CD4-positive, alpha-beta T cell (primary cell): ENCODE measurements at regions not wholly inside any gene's neighbourhood (a gene's known extent, or its start where the extent isn't known, plus 50 kb on each side); places are given as distances from the start of the nearest gene placed in this dataset.

ENCODE experiments used
- ATAC-seq: fragments of 200-7000 bp; cut with Tn5 transposase; one replicate; pipeline ENCODE4 v1.10.0; 2022; ENCODE audit warnings: mild to moderate bottlenecking; ENCODE audit not compliant: poor library complexity
- CTCF ChIA-PET: fragments of 350-600 bp; sonication (Branson Sonifier 250); formaldehyde crosslinking; loops from one replicate; lab custom pipeline; 2021; ENCODE audit warnings: antibody characterized with exemption, inconsistent platforms; lab: Charles Lee
- POLR2A ChIA-PET: fragments of 350-600 bp; sonication (Branson Sonifier 250); formaldehyde crosslinking; loops from one replicate; lab custom pipeline; 2021; ENCODE audit warnings: antibody characterized with exemption, inconsistent platforms; lab: Charles Lee
- DNase-seq, 14 experiments: peaks; one replicate each; pipeline ENCODE4 v3.0.0-alpha.2; 2013 to 2020; ENCODE audit warnings: mixed read lengths in 2 of 14
- H3K27ac ChIP-seq, 2 donors: one replicate each; pipeline versions ENCODE4 v1.5.1 to v1.7.0; 2013; ENCODE audit warnings: low read length in 2 of 2, low read depth in 1 of 2, mild to moderate bottlenecking in 1 of 2
- H3K27me3 ChIP-seq, 2 experiments: 1 replicate in 1 of 2; 2 replicates in 1 of 2; pipeline versions ENCODE4 v1.6.1 to v1.7.0; 2013; ENCODE audit warnings: low read length in 2 of 2, control low read depth in 1 of 2, mild to moderate bottlenecking in 1 of 2, moderate library complexity in 1 of 2; ENCODE audit not compliant: insufficient read depth in 2 of 2, control insufficient read depth in 1 of 2
- H3K36me3 ChIP-seq: one replicate; pipeline ENCODE4 v1.6.1; 2013; ENCODE audit warnings: low read length, control low read depth; ENCODE audit not compliant: insufficient read depth
- H3K4me1 ChIP-seq: one replicate; pipeline ENCODE4 v1.6.1; 2013; ENCODE audit warnings: low read length, control low read depth; ENCODE audit not compliant: insufficient read depth
- H3K4me3 ChIP-seq: one replicate; pipeline ENCODE4 v1.5.1; 2013; ENCODE audit warnings: mild to moderate bottlenecking, low read length, moderate library complexity
- H3K9me3 ChIP-seq, 2 experiments: 1 replicate in 1 of 2; 2 replicates in 1 of 2; pipeline versions ENCODE4 v1.6.1 to v1.7.0; 2013; ENCODE audit warnings: low read length in 2 of 2, mild to moderate bottlenecking in 2 of 2, control low read depth in 1 of 2, moderate library complexity in 1 of 2; ENCODE audit not compliant: control insufficient read depth in 1 of 2, insufficient read depth in 1 of 2
- H3K27ac Mint-ChIP-seq: one replicate; pipeline ENCODE4 v1.8.0; 2020; ENCODE audit warnings: mixed read lengths
- H3K27me3 Mint-ChIP-seq: one replicate; pipeline ENCODE4 v1.8.0; 2021; ENCODE audit warnings: mixed read lengths
- H3K36me3 Mint-ChIP-seq: one replicate; pipeline ENCODE4 v1.8.0; 2021; ENCODE audit warnings: low read depth, mixed read lengths
- H3K4me1 Mint-ChIP-seq: one replicate; pipeline ENCODE4 v1.8.0; 2021; ENCODE audit warnings: low read depth, mixed read lengths
- H3K4me3 Mint-ChIP-seq: one replicate; pipeline ENCODE4 v1.8.0; 2020; ENCODE audit warnings: mild to moderate bottlenecking, mixed read lengths
- H3K9me3 Mint-ChIP-seq: one replicate; pipeline ENCODE4 v1.8.0; 2020; ENCODE audit warnings: mixed read lengths
- intact Hi-C, 2 experiments: fragments of 100-400 bp; cut with DNase I in 1 of 2; cut with micrococcal nuclease in 1 of 2; formaldehyde crosslinking; loops; one replicate each; pipeline versions ENCODE4 v1.15.1 to v1.9.0; 2023 to 2025; cut with DNase I, micrococcal nuclease
- TF ChIP-seq, protein P1 (sequence below): fragments of 200-600 bp; IDR thresholded peaks from one replicate; pipeline ENCODE4 v1.8.0; 2022; ENCODE audit warnings: antibody characterized with exemption, mild to moderate bottlenecking

DNA sequence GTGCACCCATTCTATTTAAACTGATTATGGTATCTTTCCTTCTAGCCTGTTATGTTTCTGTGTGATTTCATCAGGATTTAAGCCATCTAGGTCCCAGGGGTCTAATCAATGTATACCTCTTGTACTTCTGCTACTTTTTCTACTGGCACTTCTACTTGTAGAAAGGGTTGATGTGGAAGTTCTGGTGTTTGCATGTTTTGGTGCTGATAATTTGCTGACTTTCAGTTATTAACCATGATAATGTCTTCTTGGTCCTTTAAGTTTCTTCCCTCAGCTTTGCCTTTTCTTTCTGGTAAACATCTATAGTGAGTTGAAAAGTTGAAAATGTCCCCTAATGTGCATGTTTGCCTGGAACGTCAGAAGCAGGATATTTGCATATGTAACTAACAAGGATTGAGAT is 390.6 kb upstream of the MAP3K7 start:
- intact Hi-C loops: no loop called here
- no peaks in the 10 kb centered on the region for H3K4me1 Mint-ChIP-seq
- no peak for ATAC-seq
- H3K4me3 Mint-ChIP-seq: no peak overlapping the region
- TF ChIP-seq, protein P1, sequence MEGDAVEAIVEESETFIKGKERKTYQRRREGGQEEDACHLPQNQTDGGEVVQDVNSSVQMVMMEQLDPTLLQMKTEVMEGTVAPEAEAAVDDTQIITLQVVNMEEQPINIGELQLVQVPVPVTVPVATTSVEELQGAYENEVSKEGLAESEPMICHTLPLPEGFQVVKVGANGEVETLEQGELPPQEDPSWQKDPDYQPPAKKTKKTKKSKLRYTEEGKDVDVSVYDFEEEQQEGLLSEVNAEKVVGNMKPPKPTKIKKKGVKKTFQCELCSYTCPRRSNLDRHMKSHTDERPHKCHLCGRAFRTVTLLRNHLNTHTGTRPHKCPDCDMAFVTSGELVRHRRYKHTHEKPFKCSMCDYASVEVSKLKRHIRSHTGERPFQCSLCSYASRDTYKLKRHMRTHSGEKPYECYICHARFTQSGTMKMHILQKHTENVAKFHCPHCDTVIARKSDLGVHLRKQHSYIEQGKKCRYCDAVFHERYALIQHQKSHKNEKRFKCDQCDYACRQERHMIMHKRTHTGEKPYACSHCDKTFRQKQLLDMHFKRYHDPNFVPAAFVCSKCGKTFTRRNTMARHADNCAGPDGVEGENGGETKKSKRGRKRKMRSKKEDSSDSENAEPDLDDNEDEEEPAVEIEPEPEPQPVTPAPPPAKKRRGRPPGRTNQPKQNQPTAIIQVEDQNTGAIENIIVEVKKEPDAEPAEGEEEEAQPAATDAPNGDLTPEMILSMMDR: no peak
- no peaks in the 10 kb centered on the region for H3K27me3 Mint-ChIP-seq
- no peak for DNase-seq
- CTCF ChIA-PET: no interaction called here
- Histone ChIP-seq H3K27me3 (no peaks in the 10 kb centered on the region), H3K36me3 (no peaks in the 10 kb centered on the region), H3K4me3 (no peak overlapping the region), H3K9me3 (peaks cover 0 to 1% of the 10 kb centered on the region in 2 experiments), H3K4me1 (no peaks in the 10 kb centered on the region), H3K27ac (no peak overlapping the region)
- no peaks in the 10 kb centered on the region for H3K36me3 Mint-ChIP-seq
- H3K9me3 Mint-ChIP-seq: no peaks in the 10 kb centered on the region
- POLR2A ChIA-PET: no interaction called here
- no peak overlapping the region for H3K27ac Mint-ChIP-seq

DNA sequence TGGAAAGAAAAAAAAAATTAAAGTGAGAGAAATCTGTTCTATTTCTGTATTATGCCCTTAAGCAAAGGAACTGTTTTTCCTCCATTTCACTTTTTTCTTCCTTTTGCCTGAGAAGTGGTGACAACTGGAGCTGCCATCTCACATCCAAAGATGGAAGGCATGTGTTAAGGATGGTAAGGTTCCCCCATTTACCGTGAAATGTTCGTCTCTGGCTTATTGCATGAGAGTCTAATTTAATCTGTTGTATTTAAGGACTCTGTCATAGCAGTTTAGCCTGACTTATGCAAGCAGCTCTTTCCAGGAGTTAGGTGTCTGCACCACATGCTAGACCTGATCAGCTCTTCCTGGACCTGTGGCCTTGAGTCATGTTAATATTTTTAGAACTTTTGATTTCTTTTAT is 389.5 kb upstream of the MAP3K7 start:
- Mint-ChIP-seq H3K4me1 (no peaks in the 10 kb centered on the region), H3K36me3 (no peaks in the 10 kb centered on the region), H3K27me3 (no peaks in the 10 kb centered on the region), H3K9me3 (no peaks in the 10 kb centered on the region), H3K4me3 (no peak overlapping the region), H3K27ac (no peak overlapping the region)
- H3K27me3 ChIP-seq: no peaks in the 10 kb centered on the region
- ATAC-seq (no peak), DNase-seq (no peak)
- ChIA-PET POLR2A (no interaction called here), CTCF (no interaction called here)
- H3K4me3 ChIP-seq: no peak overlapping the region
- H3K36me3 ChIP-seq: no peaks in the 10 kb centered on the region
- H3K9me3 ChIP-seq: no peaks in the 10 kb centered on the region
- H3K4me1 ChIP-seq: no peaks in the 10 kb centered on the region
- intact Hi-C loops: no loop called here
- no peak overlapping the region for H3K27ac ChIP-seq
- TF ChIP-seq, protein P1: no peak

DNA sequence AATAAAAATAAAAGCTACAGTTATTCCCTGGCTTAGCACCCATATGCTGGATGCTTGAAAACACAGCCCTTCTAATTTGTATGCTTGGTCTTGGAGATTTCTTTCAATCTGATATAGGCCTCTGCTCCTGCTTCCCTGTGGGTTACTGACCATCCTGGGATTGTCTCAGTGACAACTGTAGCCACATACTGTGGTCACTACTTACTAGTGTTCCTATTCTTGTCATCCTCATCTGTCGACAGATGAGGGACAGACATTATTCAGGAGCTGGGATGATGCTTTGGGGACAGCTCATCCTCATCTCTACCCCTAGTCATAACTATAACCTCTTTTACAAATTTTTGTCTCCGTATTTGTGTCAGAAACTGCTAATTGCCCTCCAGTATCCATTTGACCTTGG is 388.9 kb upstream of the MAP3K7 start:
- Mint-ChIP-seq H3K4me1 (no peaks in the 10 kb centered on the region), H3K36me3 (no peaks in the 10 kb centered on the region), H3K27me3 (no peaks in the 10 kb centered on the region), H3K27ac (no peak overlapping the region), H3K4me3 (no peak overlapping the region), H3K9me3 (no peaks in the 10 kb centered on the region)
- intact Hi-C loops: no loop called here
- H3K4me3 ChIP-seq: no peak overlapping the region
- no peaks in the 10 kb centered on the region for H3K36me3 ChIP-seq
- H3K27ac ChIP-seq: no peak overlapping the region
- H3K27me3 ChIP-seq: no peaks in the 10 kb centered on the region
- DNase-seq (no peak), ATAC-seq (no peak)
- H3K9me3 ChIP-seq: no peaks in the 10 kb centered on the region
- CTCF ChIA-PET: no interaction called here
- TF ChIP-seq, protein P1: no peak
- POLR2A ChIA-PET: no interaction called here
- no peaks in the 10 kb centered on the region for H3K4me1 ChIP-seq
